GM18873 (cell line): ENCODE measurements at regions not wholly inside any gene's neighbourhood (a gene's known extent, or its start where the extent isn't known, plus 50 kb on each side); places are given as distances from the start of the nearest gene placed in this dataset.

Experiments used
- ATAC-seq: cut with Tn5 transposase; IDR thresholded peaks from one replicate; pipeline ENCODE4 v1.9.1; 2021; ENCODE audit warnings: mild to moderate bottlenecking, moderate library complexity, moderate number of reproducible peaks; ENCODE audit not compliant: unreplicated experiment, low FRiP score

DNA sequence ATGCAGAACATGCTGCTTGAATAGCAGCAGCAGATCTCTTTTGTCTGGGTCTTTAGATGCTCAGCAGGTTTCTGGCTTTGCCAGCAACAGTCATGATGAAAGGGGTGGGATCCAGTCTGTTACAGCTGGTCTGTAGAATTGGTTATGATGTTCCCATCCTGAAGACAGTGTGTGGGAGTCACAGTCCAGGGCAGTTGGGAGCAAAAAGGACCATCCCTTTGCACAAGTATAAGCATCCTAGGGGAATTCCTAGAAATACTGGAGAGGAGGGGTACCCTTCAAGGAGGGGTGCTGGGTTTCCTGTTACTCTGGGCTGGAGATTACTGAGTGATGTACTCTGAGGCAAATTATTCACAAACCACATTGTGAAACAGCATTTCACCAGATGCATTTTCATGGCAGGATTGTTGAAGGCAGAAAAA is 119.9 kb upstream of the RND3 start:
- no peak for ATAC-seq

- no peak for ATAC-seq
These were observed 119.1 kb upstream of the RND3 start for GRCh38 chr2:150606380-150607060.

GRCh38 chr2:150605664-150606063 is 118.2 kb upstream of the RND3 start:
- ATAC-seq: no peak

DNA sequence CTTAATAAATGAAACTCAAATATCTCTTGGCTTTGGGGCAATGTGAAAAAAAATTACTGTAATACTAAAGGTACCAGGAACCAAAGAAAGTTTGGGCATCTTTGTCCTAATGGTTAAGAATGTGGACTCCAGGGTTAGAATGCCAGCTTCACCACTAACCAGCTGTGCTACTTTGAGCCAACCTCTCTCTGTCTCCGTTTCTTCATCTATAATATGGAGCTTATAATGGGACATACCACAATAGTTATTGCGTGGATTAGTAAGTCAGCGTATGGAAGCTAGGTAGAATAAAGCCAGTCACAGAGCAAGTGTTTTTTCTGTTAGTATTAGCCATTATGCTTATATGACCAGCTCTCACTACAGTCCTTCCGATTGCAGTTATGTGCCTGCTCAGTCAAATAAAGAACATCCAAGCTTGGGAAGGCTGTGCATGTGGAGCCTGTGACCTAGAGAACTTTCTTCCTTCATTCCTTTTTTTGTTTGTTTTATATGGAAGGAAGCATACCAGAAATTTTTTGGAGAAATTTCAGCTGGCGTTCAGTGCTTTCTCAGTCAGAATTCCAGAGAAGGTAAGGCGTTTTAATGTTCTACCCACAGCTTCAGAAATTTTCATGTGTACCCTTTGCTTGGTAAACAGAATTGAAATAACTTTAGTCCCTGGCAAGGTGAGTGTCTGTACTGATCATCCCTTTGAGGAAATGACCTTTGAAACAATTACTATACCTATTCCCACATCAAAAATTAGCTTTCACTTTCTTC is 114.0 kb upstream of the RND3 start:
- ATAC-seq: no peak

GRCh38 chr2:150599889-150600288 is 112.4 kb upstream of the RND3 start:
- ATAC-seq: no peak

DNA sequence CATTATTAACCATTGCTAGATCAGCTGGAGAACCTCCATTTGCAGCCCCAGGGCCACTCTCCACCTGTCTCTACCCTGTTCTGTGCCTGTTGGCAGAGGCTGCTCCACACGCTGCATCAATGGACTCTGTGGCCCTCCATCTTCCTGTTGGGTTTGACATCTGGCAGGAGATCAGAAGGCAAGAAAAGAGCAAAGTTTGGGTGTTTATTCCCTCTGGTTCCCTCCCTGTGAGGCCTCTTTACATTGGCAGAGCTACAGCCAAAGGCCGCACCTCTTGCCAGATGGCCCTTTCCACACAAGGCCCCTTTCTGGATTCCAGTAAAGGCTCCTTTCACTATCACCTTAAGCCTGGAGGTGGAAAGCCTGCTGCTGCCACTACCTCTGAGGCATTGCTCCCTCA is 110.9 kb upstream of the RND3 start:
- no peak for ATAC-seq

- no peak for ATAC-seq
These were observed 108.5 kb upstream of the RND3 start for GRCh38 chr2:150595803-150596470.

GRCh38 chr2:150594299-150594698 is 106.8 kb upstream of the RND3 start:
- ATAC-seq: no peak

- no peak for ATAC-seq
These were observed 104.2 kb upstream of the RND3 start for GRCh38 chr2:150591496-150592285.

GRCh38 chr2:150589681-150590080 is 102.2 kb upstream of the RND3 start:
- ATAC-seq: no peak

DNA sequence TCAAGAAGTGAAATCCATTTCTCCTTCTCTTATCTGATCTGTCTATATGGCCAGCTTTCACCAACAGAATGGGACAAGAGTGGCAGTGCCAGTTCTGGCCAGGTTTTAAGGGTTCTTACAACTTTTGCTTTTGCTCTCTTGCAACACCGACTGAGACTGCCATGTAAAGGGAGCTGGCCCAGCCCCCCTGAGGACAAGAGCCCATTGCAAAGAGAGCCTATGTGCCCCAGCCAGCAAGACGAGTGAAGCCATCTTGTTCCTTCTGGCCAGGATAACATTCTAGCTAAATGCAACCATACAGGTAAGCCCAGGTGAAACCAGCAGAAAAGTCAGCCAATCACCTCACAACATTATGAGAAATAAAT is 101.0 kb upstream of the RND3 start:
- ATAC-seq: no peak

GRCh38 chr2:150587547-150588505 is 100.4 kb upstream of the RND3 start:
- no peak for ATAC-seq

GRCh38 chr2:150586858-150587257 is 99.4 kb upstream of the RND3 start:
- ATAC-seq: no peak

GRCh38 chr2:150585221-150585971 is 97.9 kb upstream of the RND3 start:
- ATAC-seq: no peak

- ATAC-seq: no peak
These were observed 96.6 kb upstream of the RND3 start for GRCh38 chr2:150584081-150584480.

GRCh38 chr2:150581717-150582472 is 94.4 kb upstream of the RND3 start:
- no peak for ATAC-seq

DNA sequence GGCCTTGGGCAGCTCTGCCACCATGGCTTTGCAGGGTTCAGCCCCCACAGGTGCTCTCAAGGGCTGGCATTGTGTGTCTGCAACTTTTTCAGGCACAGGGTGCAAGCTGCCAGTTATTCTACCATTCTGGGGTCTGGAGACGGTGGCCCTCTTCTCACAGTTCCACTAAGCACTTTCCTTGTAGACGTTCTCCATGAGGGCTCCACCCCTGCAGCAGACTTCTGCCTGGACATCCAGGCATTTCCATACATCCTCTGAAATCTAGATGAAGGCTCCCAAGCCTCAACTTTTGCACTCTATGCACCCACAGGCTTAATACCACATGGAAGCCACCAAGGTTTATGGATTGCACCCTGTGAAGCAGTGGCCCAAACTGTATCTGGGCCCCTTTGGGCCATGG is 91.0 kb upstream of the RND3 start:
- no peak for ATAC-seq

- ATAC-seq: no peak
These were observed 88.4 kb upstream of the RND3 start for GRCh38 chr2:150575861-150576260.
